Activated naive CD4-positive, alpha-beta T cell (primary cell): ENCODE measurements at regions not wholly inside any gene's neighbourhood (a gene's known extent, or its start where the extent isn't known, plus 50 kb on each side); places are given as distances from the start of the nearest gene placed in this dataset.

Source experiments
- DNase-seq, 4 experiments: peaks; one replicate each; lab custom pipeline; 2025; lab: John Stamatoyannopoulos, UW

GRCh38 chr6:147758303-147758702 lies 249.8 kb downstream of the SAMD5 start:
- no peak for DNase-seq

DNA sequence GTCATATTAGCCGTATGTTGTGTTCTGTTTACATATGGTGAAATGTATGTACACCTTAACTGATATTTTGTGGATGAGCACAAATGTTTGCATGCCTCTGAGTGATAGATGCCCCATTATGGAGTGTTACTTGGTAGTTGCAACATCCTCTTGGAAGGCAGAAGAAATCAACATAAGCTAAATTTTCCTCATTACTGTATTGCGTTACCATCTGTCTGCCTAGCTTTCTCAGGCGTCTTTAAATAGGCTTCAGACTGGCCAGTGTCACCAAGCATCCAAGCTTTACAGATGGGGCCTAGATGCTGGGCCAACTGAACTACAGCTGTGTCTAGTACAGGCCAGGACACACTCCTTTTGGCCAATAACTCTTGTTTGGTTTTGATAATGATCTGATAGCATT lies 250.6 kb downstream of the SAMD5 start:
- no peak for DNase-seq

DNA sequence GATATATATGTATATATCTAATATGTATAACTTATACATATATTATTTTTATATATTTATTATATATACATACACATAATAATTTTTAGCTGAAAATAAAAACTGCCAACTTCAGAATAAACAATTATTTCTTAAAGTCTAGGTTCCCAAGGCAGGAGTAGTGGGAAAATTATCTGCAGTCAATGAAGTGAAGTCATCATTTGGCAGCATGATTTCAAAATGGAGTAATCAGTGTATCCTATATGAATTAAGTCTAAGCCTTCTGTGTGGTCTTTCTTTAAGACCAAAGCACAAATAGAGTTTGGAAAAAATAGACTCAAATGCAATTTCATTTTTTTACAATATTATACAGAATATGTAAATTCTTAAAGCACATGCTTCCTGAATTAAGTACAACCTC lies 251.0 kb downstream of the SAMD5 start:
- no peak for DNase-seq

- no peak for DNase-seq
These were observed 257.1 kb downstream of the SAMD5 start for GRCh38 chr6:147765541-147765940.

DNA sequence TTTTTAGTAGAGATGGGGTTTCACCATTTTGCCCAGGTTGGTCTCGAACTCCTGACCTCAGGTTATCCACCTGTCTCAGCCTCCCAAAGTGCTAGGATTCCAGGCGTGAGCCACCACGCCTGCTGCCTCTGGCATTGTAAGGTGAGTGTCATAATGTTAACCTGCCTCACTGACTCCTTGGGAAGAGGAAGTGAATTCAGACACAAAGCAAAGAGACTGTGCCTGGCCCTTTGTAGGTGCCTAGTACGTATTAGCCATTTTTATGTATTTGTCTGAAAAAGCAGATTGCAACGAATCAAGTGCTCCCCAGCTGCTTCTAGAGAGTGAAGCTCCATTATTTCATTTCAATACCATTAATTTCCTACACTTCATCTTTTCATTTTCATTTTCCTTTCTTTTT lies 260.5 kb downstream of the SAMD5 start:
- DNase-seq: no peak

- DNase-seq: no peak
These were observed 261.1 kb downstream of the SAMD5 start for GRCh38 chr6:147769496-147770087.

DNA sequence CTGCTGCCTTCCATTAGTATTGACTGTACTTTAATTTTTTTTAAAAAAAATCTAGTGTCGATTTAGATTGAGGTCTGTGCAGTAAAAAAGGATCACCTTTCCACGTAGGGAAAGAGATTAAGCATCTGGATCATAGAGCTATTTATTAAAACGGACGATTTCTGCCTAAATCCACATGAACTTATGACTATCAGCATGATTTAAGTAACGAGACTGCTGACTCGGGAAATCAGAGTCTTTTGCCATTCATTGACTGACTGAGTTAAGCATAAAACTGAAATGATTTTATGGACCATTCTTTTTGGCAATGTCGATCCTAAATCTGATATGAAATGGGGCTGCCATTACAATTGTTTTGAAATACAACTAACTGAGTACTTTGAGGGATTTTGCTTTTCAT lies 261.7 kb downstream of the SAMD5 start:
- DNase-seq: no peak

DNA sequence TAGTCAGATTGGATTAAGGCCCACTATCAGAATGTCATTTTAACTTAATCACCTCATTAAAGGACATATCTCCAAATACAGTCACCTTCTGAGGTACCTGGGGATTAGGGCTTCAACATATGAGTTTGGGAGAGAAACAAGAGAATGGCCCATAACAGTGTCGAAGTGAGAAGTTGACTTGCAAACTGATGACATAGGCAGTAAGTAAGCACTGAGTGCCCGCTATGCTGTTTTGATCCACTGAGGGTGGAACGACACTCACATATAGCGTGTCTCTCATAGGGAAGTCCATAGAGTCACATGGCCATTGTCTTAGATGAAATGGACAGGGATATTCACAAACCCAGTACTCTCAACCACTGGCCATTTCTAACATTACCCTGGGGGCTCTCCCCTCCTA lies 264.2 kb downstream of the SAMD5 start:
- DNase-seq: no peak

DNA sequence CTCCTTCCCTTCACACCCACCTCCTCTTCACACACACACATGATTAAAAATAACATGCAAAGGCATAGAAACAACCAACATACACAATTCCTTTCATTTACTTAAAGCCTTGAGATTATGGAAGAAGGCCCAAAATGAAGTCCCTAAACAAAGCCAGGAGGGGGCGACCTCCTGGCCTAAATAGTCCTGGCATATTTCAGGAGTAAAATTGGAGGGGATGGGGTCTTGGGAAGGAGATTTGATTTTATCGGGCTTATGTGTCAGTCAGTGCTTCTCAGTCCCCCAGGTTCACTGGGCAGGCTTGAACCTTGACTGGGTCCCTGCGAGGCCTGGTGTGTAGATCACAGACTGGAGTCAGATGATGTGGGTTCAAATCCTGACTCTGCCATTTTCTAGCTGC lies 266.4 kb downstream of the SAMD5 start:
- DNase-seq: no peak

- no peak for DNase-seq
These were observed 268.2 kb downstream of the SAMD5 start for GRCh38 chr6:147776631-147777213.

- DNase-seq: no peak
These were observed 271.1 kb downstream of the SAMD5 start for GRCh38 chr6:147779624-147780023.

DNA sequence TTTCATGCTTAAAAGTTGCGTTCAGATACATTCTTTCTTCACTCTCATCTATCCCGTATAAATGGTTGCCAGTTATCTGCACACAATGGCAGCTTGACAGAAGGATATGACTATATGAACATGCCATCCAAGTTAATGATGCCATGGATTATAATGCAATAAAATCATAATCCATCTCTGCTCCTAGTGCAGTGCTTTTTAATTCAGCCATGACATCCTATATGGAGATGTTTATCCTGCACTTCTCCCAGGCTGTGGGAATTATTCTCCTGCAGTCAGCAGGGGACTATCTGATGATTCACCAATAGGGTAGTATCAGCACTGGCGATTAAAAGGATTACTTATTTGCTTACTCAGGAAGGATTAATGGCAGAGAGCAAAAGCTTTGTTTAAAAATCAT lies 273.8 kb downstream of the SAMD5 start:
- no peak for DNase-seq

GRCh38 chr6:147784371-147784770 lies 275.9 kb downstream of the SAMD5 start:
- no peak for DNase-seq

DNA sequence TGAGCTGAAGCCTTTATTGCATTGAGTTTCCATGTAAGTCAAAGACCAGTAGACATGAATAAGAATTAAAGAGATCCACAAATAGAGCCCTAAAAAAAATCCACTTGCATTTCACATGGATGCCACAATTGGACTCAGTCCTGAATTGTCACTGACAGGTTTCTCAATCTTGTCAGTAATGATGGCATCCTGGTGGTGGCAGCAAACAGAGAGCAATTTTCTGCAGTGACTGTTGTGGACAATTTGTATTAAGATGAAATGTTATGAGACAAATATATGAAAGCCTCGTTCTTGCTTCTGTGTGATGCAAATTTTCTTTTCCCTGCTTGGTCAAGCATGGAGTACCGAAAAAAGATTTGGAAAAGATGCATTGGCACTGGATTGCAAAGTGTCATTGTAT lies 278.9 kb downstream of the SAMD5 start:
- DNase-seq: no peak

GRCh38 chr6:147789430-147789947 lies 281.0 kb downstream of the SAMD5 start:
- no peak for DNase-seq

DNA sequence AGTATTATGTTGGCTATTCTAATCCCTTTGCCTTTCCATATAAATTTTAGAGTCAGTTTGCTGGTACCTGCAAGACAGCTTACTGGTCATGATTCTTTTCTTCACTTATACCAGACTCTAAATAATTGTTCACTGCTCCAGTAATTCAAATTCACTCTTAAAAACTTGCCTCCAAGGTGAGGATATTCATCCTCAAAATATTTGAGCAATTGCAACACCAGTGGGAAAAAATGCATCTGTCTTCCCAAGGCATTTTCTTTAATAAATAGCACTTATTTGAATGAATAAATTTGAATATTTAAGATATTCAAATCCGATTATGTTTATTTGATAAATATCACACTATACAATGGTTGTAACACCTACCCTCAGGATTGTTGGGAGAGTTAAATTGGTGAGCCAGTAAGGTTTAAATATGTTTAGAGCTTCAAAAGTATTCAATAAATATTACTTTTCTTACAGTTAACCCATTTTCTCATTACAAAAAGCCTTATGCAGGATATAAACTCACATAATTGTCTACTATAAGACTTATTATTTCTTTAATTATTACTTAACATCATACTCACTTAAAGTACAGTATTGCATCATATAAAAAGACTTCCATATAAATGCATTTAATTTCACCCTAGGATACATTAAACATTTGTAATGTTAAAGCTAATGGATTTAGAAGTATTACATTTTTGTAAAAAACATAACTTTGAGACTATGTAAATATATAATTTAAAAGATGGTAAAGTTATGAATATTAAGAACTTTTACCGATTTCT lies 285.6 kb downstream of the SAMD5 start:
- no peak for DNase-seq

- no peak for DNase-seq
These were observed 294.0 kb downstream of the SAMD5 start for GRCh38 chr6:147802459-147802858.

GRCh38 chr6:147805155-147805554 lies 296.7 kb downstream of the SAMD5 start:
- no peak for DNase-seq

DNA sequence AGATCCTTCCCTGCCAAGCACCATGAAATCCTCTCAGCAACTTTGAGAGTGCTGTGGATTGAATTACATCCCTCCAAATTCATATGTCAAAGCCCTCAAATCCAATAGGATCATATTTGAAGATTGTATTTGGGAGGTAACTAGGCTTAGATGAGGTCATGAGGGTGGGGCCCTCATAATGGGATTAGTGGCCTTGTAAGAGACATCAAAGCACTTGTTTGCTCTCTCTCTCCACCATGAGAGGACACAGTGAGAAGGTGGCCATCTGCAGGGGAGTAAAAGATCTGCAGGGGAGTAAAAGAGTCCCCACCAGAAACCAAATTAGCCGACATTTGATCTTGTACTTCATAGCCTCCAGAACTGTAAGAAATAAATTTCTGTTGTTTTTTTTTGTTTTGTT lies 298.2 kb downstream of the SAMD5 start:
- DNase-seq: no peak

DNA sequence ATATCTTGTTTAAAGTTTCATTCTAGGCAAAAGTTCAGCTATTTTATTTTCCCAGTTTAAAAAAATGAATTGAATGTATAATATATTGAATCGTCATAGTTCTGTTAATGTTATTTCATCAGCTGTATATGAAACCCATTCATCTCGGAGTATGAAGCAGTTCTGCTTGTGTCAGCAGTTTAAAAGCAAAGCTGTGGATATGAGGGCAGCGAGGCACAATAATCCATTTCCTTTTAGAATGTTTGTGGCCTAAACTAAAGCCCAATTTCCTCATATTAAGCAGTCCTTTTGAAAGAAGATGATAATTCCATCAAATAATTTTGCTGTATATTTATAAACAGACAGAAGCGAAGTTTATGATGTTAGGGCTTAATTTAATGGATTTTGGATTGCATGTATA lies 300.1 kb downstream of the SAMD5 start:
- no peak for DNase-seq

- no peak for DNase-seq
These were observed 303.6 kb downstream of the SAMD5 start for GRCh38 chr6:147811913-147812629.

GRCh38 chr6:147817042-147817689 lies 308.7 kb downstream of the SAMD5 start:
- no peak for DNase-seq
